Endodermal cell (in vitro differentiated cells): ENCODE measurements at regions not wholly inside any gene's neighbourhood (a gene's known extent, or its start where the extent isn't known, plus 50 kb on each side); places are given as distances from the start of the nearest gene placed in this dataset.

Experiments used
- DNase-seq: peaks from one replicate; pipeline ENCODE4 v3.0.0-alpha.2; 2017
- H3K27ac ChIP-seq: 2 replicates; pipeline ENCODE4 v1.5.1; 2013; ENCODE audit warnings: mild to moderate bottlenecking, low read depth, low read length, moderate library complexity
- H3K27me3 ChIP-seq: 2 replicates; pipeline ENCODE4 v1.6.1; 2013; ENCODE audit warnings: mild to moderate bottlenecking, low read length, moderate library complexity; ENCODE audit not compliant: insufficient read depth, control insufficient read depth, poor library complexity, severe bottlenecking
- H3K36me3 ChIP-seq: 2 replicates; pipeline ENCODE4 v1.7.0; 2013; ENCODE audit warnings: mild to moderate bottlenecking, low read length, moderate library complexity; ENCODE audit not compliant: control insufficient read depth, insufficient read depth
- H3K4me1 ChIP-seq: one replicate; pipeline ENCODE4 v1.7.0; 2013; ENCODE audit warnings: low read length; ENCODE audit not compliant: control insufficient read depth, insufficient read depth
- H3K4me3 ChIP-seq: 2 replicates; pipeline ENCODE4 v1.5.1; 2013; ENCODE audit warnings: mild to moderate bottlenecking, low read length, moderate library complexity
- H3K9ac ChIP-seq: 2 replicates; pipeline ENCODE4 v1.6.1; 2013; ENCODE audit warnings: mild to moderate bottlenecking, low read length, moderate library complexity; ENCODE audit not compliant: poor library complexity, severe bottlenecking; ENCODE audit errors: extremely low read depth
- H3K9me3 ChIP-seq: 2 replicates; pipeline ENCODE4 v1.6.1; 2013; ENCODE audit warnings: mild to moderate bottlenecking, low read length, moderate library complexity; ENCODE audit not compliant: control insufficient read depth
- H3K27ac Mint-ChIP-seq: 2 replicates; pipeline ENCODE4 v1.8.0; 2020; ENCODE audit warnings: mixed read lengths
- H3K27me3 Mint-ChIP-seq: 2 replicates; pipeline ENCODE4 v1.8.0; 2021; ENCODE audit warnings: mild to moderate bottlenecking, mixed read lengths; ENCODE audit not compliant: insufficient read depth
- H3K36me3 Mint-ChIP-seq: 2 replicates; pipeline ENCODE4 v1.8.0; 2020; ENCODE audit warnings: low read depth, mixed read lengths
- H3K4me1 Mint-ChIP-seq: 2 replicates; pipeline ENCODE4 v1.8.0; 2020; ENCODE audit warnings: mixed read lengths
- H3K4me3 Mint-ChIP-seq: 2 replicates; pipeline ENCODE4 v1.8.0; 2020; ENCODE audit warnings: mild to moderate bottlenecking, moderate library complexity, mixed read lengths
- H3K9me3 Mint-ChIP-seq: 2 replicates; pipeline ENCODE4 v1.8.0; 2020; ENCODE audit warnings: mild to moderate bottlenecking, mixed read lengths
- WGBS, 2 experiments: methylation state at CpG; one replicate each; pipeline versions ENCODE4 v1.1.5 to v1.1.7; 2013; ENCODE audit warnings: missing lambda C conversion rate in 2 of 2, mixed read lengths in 1 of 2; ENCODE audit not compliant: insufficient coverage in 1 of 2, insufficient read length in 1 of 2; 5-methylcytosine and 5-hydroxymethylcytosine counted together
- TF ChIP-seq, protein P1 (sequence below): fragments of 200-600 bp; sonication (generic); conservative IDR thresholded peaks from 2 replicates; pipeline ENCODE4 v1.5.0; 2021; ENCODE audit warnings: antibody characterized with exemption, mild to moderate bottlenecking

DNA sequence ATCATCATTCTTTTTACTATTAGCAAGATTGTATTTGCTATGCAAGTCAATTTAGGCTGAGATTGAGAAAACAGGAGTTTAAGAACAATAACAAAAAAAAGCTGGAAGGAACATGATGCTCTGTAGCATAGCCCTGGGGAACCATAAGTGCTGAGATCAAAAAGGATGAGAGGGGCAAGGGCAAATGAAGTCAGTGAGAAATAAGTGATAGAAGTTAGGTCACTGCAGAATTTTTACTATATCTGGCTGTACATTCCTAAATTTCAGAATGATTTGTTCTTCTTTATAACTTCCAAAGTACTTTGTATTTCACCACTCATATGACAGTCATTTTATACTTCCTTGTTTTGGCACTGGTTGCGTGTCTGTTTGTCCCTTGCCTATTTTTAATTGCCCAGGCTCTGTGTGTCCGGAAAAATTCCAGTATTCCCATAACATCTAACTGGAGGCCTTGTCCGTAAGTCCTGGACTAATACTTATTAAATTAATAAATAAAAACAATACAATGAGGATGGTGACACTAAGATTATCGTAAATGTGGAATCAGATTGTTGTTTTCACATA lies 444.7 kb downstream of the TENT5A start:
- no peaks in the 10 kb centered on the region for H3K4me1 ChIP-seq
- Mint-ChIP-seq H3K27ac (no peak overlapping the region), H3K27me3 (no peaks in the 10 kb centered on the region), H3K9me3 (no peaks in the 10 kb centered on the region), H3K36me3 (no peaks in the 10 kb centered on the region), H3K4me3 (no peak overlapping the region), H3K4me1 (no peaks in the 10 kb centered on the region)
- no peaks in the 10 kb centered on the region for H3K36me3 ChIP-seq
- H3K9me3 ChIP-seq = no peaks in the 10 kb centered on the region
- no peak overlapping the region for H3K27ac ChIP-seq
- no peak overlapping the region for H3K4me3 ChIP-seq
- H3K27me3 ChIP-seq = no peaks in the 10 kb centered on the region
- 92 to 100% methylated on average over 2 to 3 of the region's 4 CpGs for WGBS, 2 experiments
- TF ChIP-seq, protein P1, sequence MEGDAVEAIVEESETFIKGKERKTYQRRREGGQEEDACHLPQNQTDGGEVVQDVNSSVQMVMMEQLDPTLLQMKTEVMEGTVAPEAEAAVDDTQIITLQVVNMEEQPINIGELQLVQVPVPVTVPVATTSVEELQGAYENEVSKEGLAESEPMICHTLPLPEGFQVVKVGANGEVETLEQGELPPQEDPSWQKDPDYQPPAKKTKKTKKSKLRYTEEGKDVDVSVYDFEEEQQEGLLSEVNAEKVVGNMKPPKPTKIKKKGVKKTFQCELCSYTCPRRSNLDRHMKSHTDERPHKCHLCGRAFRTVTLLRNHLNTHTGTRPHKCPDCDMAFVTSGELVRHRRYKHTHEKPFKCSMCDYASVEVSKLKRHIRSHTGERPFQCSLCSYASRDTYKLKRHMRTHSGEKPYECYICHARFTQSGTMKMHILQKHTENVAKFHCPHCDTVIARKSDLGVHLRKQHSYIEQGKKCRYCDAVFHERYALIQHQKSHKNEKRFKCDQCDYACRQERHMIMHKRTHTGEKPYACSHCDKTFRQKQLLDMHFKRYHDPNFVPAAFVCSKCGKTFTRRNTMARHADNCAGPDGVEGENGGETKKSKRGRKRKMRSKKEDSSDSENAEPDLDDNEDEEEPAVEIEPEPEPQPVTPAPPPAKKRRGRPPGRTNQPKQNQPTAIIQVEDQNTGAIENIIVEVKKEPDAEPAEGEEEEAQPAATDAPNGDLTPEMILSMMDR = no peak
- DNase-seq = no peak
- H3K9ac ChIP-seq = no peak overlapping the region

DNA sequence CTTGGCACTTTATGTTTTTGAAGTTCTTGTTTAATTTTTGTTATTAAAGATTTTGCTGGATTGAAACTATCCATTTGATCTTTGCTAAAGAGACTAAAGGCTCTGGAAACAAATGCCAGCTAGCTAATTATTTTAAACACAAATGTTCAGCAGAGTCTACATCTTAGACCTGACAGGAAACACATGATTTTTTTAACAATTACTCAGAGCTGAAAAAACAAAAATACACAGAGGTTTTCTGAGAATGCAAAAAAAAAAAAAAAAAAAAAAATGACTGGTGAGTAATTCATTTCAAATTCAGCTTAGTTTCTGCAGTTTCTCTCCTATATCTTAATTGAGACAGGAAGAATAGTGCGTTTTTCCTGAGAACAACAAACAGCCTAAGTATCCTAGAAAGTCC lies 448.0 kb downstream of the TENT5A start:
- H3K36me3 ChIP-seq = no peaks in the 10 kb centered on the region
- Mint-ChIP-seq H3K4me3 (no peak overlapping the region), H3K4me1 (no peaks in the 10 kb centered on the region), H3K27ac (no peak overlapping the region), H3K9me3 (no peaks in the 10 kb centered on the region), H3K36me3 (no peaks in the 10 kb centered on the region), H3K27me3 (no peaks in the 10 kb centered on the region)
- WGBS, 2 experiments = 84% methylated on average over 1 of the region's 1 CpG; no CpG with 5 or more reads in 1 of the 2 experiments
- no peak for DNase-seq
- TF ChIP-seq, protein P1 = no peak
- no peaks in the 10 kb centered on the region for H3K9me3 ChIP-seq
- H3K27ac ChIP-seq = no peak overlapping the region
- H3K9ac ChIP-seq = no peak overlapping the region
- no peaks in the 10 kb centered on the region for H3K27me3 ChIP-seq
- H3K4me1 ChIP-seq = no peaks in the 10 kb centered on the region
- no peak overlapping the region for H3K4me3 ChIP-seq

DNA sequence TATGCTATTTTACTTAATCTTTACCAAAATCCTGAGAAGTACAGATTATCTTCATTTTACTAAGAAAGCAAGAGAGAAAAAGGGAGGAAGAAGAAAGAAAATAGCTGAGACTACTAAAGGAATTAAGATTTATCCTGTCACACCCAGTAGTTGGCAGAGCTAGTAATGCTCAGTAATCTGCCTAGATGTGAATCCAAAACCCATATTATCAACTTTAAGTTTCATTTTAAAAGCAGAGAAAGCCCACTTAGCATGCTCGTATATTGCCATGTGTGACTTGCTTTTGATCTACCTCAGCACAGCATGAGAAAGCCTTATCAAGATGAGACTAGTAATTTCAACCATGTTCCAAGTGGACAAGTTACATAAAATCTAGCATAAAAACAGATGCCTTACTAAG lies 451.5 kb downstream of the TENT5A start:
- Mint-ChIP-seq H3K27me3 (no peaks in the 10 kb centered on the region), H3K4me3 (no peak overlapping the region), H3K9me3 (no peaks in the 10 kb centered on the region), H3K36me3 (no peaks in the 10 kb centered on the region), H3K4me1 (no peaks in the 10 kb centered on the region), H3K27ac (no peak overlapping the region)
- no peak for DNase-seq
- H3K4me3 ChIP-seq = no peak overlapping the region
- H3K36me3 ChIP-seq = no peaks in the 10 kb centered on the region
- 86 to 92% methylated on average over 1 of the region's 1 CpG for WGBS, 2 experiments
- H3K27ac ChIP-seq = no peak overlapping the region
- no peaks in the 10 kb centered on the region for H3K4me1 ChIP-seq
- H3K9ac ChIP-seq = no peak overlapping the region
- TF ChIP-seq, protein P1 = no peak
- no peaks in the 10 kb centered on the region for H3K27me3 ChIP-seq
- H3K9me3 ChIP-seq = no peaks in the 10 kb centered on the region
